ENCODE measurements at regions not wholly inside any gene's neighbourhood (a gene's known extent, or its start where the extent isn't known, plus 50 kb on each side); places are given as distances from the start of the nearest gene placed in this dataset.

DNA sequence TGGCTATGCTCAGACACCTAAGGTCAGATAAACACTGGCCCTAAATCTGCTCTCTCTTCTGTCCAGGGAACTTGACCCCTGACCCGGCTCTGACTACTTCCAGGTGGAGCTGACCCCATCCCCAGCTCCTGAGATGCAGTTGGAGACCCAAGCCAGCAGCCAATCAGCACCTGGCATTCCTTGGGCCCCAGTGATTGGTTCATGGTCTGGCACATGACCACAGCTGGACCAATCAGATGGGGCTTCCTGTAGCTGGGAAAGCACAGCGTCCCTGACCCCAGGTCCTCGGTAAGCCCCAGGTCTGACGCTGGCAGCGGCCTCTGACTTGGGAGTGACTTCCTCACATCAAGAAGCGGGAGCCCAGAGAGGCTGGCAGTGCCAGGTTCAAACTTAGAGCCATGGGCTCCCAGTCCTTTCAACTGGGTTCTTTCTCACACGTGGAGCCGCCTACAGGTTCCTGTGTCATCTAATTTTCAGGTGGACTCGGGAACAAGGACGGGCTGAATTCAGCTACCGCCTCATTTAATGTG lies 915.4 kb upstream of the TMEM132C start:
- Mint-ChIP-seq H3K4me3 (no peak overlapping the region), H3K36me3 (ENCODE audit: low read depth) (peaks cover 1% of the 10 kb centered on the region; the same call in 1 of the 2 replicates)

DNA sequence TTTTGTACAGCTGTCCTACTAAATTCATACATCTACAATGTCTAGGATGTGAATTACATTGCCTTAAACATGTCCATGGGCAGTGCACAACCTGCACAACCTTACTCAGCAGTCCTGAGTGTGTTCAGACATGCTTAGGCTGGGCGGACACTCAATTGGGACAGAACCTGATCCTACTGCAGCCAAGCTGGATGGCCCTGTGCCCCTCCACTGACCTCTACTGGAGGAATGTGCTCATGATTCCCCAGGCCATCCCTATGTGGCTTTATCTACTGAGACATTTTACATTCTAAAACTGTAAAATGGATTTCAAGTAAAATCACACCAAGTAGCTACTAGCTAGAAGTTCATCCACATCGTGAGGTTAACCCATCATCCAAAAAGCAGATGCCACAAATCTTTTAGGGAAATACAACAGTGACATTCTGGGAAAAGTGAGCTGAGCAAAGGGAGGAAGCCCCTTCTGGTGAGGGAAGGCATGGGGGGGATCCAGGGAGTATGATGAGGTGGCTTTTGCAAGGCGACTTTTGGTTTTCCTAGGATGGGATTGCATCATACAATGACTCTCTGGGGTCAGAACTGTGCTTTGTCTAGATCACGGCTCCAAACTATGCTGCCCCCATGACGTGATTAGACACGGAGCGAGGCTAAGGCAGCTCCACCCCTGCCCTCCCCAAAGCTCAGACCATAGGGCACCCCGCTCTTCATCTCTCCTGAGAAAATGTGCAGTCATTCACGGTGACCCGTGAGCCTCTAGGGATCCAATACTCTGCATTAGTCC lies 911.7 kb upstream of the TMEM132C start:
- peaks cover 15% of the 10 kb centered on the region for H3K4me1 Mint-ChIP-seq (ENCODE audit: low read depth)
- H3K27me3 Mint-ChIP-seq (ENCODE audit: insufficient read depth) = no peaks in the 10 kb centered on the region; the same call in 1 of the 2 replicates
- no peak overlapping the region for H3K27ac Mint-ChIP-seq
- TF ChIP-seq, protein P1, sequence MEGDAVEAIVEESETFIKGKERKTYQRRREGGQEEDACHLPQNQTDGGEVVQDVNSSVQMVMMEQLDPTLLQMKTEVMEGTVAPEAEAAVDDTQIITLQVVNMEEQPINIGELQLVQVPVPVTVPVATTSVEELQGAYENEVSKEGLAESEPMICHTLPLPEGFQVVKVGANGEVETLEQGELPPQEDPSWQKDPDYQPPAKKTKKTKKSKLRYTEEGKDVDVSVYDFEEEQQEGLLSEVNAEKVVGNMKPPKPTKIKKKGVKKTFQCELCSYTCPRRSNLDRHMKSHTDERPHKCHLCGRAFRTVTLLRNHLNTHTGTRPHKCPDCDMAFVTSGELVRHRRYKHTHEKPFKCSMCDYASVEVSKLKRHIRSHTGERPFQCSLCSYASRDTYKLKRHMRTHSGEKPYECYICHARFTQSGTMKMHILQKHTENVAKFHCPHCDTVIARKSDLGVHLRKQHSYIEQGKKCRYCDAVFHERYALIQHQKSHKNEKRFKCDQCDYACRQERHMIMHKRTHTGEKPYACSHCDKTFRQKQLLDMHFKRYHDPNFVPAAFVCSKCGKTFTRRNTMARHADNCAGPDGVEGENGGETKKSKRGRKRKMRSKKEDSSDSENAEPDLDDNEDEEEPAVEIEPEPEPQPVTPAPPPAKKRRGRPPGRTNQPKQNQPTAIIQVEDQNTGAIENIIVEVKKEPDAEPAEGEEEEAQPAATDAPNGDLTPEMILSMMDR (IDR thresholded peaks at IDR 0.05) = peak; percentile 79
- no peaks in the 10 kb centered on the region for H3K9me3 Mint-ChIP-seq
- no peaks in the 10 kb centered on the region for H3K36me3 Mint-ChIP-seq (ENCODE audit: low read depth)
- peak; percentile 24 for DNase-seq
- no peak overlapping the region for H3K4me3 Mint-ChIP-seq

More for the DNA sequence above, 915.4 kb upstream of the TMEM132C start:
- TF ChIP-seq, protein P1 (IDR thresholded peaks at IDR 0.05) = no peak
- peaks cover 5% of the 10 kb centered on the region; the same call in 1 of the 2 replicates for H3K27me3 Mint-ChIP-seq (ENCODE audit: insufficient read depth)
- peaks cover 3% of the 10 kb centered on the region for H3K9me3 Mint-ChIP-seq
- no peak for DNase-seq
- no peak overlapping the region for H3K27ac Mint-ChIP-seq
- peaks cover 8% of the 10 kb centered on the region for H3K4me1 Mint-ChIP-seq (ENCODE audit: low read depth)

DNA sequence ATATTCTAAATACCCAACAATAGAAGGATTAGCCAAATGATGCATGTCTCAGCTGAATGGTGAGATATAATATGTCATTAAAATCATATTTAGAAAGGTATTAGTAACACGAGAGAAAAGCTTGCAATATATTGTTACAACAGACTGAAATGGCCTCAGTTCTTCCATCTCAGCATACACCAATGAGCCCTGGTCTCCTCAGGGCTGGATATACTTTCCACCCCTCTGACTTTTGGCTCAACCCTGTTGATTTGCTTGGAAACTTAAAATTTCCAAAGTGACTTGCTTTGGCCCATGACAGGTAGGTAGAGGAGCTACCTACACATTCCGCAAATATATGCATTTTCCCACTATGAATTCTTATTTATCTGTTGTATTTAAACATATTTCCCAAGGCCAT lies 908.1 kb upstream of the TMEM132C start:
- Mint-ChIP-seq H3K4me3 (no peak overlapping the region), H3K9me3 (no peaks in the 10 kb centered on the region), H3K4me1 (ENCODE audit: low read depth) (peaks cover 15% of the 10 kb centered on the region), H3K36me3 (ENCODE audit: low read depth) (no peaks in the 10 kb centered on the region), H3K27me3 (ENCODE audit: insufficient read depth) (no peaks in the 10 kb centered on the region; the same call in 1 of the 2 replicates), H3K27ac (no peak overlapping the region)
- DNase-seq = no peak
- TF ChIP-seq, protein P1 (IDR thresholded peaks at IDR 0.05) = no peak

DNA sequence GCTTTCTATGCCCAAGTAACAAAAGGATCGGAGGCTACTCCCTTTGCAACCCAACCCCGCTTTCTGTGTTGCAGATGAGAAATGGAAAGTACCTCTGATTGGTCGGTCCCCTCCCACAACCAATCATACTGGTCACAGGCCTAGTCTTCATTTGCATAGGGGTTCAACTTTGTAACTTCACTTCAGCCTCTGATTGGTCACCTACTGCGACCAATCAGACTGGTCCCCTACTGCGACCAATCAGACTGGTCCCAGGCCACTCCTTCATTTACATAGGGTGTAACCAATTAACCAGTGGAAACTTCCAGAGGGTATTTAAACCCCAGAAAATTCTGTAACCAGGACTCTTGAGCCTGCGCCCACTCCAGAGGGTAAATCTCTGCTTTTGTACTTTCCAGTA lies 906.4 kb upstream of the TMEM132C start:
- Mint-ChIP-seq H3K27ac (no peak overlapping the region), H3K4me1 (ENCODE audit: low read depth) (peaks cover 9% of the 10 kb centered on the region), H3K4me3 (no peak overlapping the region), H3K27me3 (ENCODE audit: insufficient read depth) (no peaks in the 10 kb centered on the region; the same call in 1 of the 2 replicates), H3K36me3 (ENCODE audit: low read depth) (no peaks in the 10 kb centered on the region), H3K9me3 (no peaks in the 10 kb centered on the region)
- no peak for DNase-seq
- TF ChIP-seq, protein P1 (IDR thresholded peaks at IDR 0.05) = no peak

DNA sequence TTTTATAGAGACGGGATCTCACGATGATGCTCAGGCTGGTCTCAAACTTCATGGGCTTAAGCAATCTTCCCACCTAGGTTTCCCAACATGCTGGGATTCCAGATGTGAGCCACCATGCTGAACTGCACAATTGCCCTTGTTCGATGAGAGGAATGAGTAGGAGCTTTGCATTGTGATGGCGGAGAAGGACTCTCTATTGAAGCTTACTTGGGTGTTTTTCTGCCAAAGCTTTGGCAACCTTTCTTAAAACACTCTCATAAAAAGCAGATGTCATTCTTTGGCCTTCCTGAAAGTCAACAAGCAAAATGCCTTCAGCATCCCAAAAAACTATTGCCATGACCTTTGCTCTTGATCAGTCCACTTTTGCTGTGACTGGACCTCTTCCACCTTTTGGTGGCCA lies 904.8 kb upstream of the TMEM132C start:
- H3K4me3 Mint-ChIP-seq = no peak overlapping the region
- no peaks in the 10 kb centered on the region for H3K9me3 Mint-ChIP-seq
- TF ChIP-seq, protein P1 (IDR thresholded peaks at IDR 0.05) = no peak
- no peaks in the 10 kb centered on the region for H3K27me3 Mint-ChIP-seq (ENCODE audit: insufficient read depth)
- no peak for DNase-seq
- H3K36me3 Mint-ChIP-seq (ENCODE audit: low read depth) = no peaks in the 10 kb centered on the region
- peaks cover 8% of the 10 kb centered on the region; the same call in 1 of the 2 replicates for H3K4me1 Mint-ChIP-seq (ENCODE audit: low read depth)
- H3K27ac Mint-ChIP-seq = no peak overlapping the region
